ENCODE measurements at regions not wholly inside any gene's neighbourhood (a gene's known extent, or its start where the extent isn't known, plus 50 kb on each side); places are given as distances from the start of the nearest gene placed in this dataset.
"Not testable (repeated sequence)": the region's sequence is repeated elsewhere in the genome, so short reads cannot be mapped to it uniquely, and the experiment has no call there.

- DNase-seq (ENCODE audit: low spot score), result peak; percentile 17
These were observed 183.3 kb upstream of the PDE10A start for GRCh38 chr6:165846123-165846966.

- DNase-seq (ENCODE audit: low spot score), result no peak
These were observed 182.5 kb upstream of the PDE10A start for GRCh38 chr6:165845493-165845892.

DNA sequence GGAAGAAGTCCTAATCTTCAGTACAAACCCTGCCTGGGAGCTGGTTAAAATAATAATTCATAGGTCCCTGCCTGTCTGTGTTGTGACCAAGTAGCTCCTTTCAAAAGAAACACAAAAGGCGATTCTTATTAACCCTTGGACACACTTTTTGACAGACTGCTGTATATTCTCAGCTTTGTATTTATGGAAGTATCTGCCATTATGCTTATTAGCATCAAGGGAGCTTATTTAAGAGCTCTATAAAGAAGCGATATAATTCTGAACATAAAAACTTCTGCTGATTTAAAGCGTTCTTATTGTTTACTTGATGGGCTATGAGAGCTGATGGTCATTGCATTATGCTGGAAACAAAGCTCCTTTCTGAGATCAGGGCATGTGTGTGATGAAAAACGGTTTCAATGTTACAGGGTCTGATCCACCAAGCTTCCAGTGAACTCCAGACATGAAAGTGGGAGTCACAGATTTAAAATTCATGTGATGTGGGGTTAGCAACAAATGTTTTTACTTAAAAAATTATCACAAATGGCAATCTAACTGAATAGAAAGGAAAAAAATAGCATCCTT lies 181.8 kb upstream of the PDE10A start:
- no peak for DNase-seq (ENCODE audit: low spot score)

GRCh38 chr6:165844232-165844631 lies 181.2 kb upstream of the PDE10A start:
- no peak for DNase-seq (ENCODE audit: low spot score)

DNA sequence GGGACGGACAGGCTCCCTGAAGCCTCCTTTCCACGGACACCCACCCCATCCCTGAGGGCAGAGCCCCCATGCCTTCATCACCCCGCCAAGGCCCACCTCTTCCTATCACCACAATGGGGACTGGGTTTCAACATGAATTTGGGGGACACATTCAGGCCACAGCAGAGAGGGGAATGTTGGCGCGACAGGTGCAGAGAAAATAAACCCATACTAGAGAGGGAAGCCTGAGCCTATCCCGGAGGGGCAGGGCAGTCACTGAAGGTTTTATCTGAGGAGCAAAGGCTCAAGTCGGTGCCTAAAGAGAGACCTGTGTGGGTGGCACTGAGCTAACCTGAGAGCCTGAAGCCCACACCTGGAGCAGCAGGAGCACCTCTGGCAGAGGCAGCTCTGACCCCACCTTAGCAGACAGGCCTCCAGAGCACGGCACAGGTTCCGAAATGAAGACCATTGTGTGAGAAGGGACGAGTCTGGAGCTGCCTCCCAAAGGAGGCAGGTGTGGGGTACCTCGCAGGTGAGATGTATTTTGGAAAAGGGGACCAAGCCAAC lies 180.6 kb upstream of the PDE10A start:
- DNase-seq (ENCODE audit: low spot score), result no peak

DNA sequence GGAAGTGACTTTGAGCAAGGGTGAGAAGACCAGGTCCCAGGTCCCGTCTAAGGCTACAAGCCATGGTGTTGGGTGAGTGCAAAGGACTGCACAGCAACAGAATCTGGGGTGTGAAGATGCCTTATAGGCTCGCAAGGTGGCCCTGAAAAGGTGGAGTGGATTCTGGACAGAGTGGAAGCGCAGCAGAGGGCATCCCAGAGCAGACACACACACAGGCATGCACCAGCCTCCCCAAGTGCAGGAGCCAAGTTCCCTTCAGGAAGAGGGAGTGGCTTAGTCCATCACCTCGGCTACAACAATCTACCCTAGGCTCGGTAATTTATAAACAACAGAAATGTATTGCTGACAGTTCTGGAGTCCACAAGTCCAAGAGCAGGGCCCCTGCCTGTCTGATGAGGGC lies 180.1 kb upstream of the PDE10A start:
- no peak for DNase-seq (ENCODE audit: low spot score)

DNA sequence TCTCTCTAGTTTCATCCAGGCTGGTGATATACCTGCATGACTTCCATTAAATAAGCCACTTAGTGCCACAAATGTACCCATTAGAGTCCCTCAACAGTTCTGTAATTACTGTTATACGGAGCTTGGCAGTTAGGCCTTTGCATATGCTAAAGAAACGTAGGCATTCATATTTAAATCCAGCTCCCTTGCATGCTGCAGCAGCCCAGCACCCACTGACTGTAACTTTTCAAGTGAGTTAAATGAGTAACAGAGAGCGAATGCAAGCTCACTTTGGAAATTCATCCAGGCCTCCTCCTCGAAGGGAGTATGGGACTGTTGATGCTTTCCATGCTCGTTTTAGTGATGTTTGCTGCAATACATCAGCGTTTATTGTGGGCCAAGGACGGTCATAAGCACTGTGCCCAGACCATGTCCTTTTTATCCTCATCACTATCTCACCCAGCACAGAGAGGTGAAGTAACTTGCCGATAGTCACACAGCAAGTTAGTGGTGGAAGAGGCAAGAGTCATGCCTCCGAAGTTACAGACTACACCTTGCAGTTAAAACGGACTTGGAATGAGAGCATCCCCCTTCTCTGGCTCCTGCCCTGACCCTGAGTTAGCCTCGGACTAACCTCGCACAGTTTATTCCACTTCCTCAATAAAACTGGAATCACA lies 179.4 kb upstream of the PDE10A start:
- no peak for DNase-seq (ENCODE audit: low spot score)

DNA sequence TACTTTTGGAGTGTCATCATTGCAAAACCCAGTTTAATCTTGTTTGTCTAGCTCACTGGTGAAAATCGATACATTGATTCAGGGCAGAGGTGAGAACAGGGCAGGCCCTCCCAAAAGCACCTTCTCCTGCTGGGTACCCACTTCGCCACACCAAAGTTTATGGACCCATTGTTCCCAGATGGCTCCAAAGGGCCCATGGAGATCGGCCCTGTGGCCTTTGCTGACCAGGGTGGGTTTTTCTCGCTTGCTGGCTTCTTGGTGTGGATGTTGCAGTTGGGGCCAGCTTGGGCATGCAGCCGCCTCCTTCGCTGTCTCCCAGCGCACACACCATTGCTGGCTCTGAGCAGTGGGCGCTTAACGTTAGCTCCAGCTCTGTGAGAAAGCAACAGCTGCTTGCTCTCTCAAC lies 178.1 kb upstream of the PDE10A start:
- DNase-seq (ENCODE audit: low spot score), result no peak

- DNase-seq (ENCODE audit: low spot score), result no peak
These were observed 175.1 kb upstream of the PDE10A start for GRCh38 chr6:165837948-165838745.

DNA sequence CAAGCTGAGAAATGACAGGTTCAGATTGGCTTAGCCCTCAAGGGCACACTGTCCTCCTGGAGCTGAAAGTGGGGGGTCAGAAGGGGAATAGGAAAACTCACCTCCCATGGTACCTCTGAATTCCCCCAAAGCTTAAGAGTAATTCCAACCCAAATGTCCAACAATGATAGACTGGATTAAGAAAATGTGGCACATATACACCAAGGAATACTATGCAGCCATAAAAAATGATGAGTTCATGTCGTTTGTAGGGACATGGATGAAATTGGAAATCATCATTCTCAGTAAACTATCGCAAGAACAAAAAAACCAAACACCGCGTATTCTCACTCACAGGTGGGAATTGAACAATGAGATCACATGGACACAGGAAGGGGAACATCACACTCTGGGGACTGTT lies 173.6 kb upstream of the PDE10A start:
- not testable (repeated sequence) for DNase-seq (ENCODE audit: low spot score)

DNA sequence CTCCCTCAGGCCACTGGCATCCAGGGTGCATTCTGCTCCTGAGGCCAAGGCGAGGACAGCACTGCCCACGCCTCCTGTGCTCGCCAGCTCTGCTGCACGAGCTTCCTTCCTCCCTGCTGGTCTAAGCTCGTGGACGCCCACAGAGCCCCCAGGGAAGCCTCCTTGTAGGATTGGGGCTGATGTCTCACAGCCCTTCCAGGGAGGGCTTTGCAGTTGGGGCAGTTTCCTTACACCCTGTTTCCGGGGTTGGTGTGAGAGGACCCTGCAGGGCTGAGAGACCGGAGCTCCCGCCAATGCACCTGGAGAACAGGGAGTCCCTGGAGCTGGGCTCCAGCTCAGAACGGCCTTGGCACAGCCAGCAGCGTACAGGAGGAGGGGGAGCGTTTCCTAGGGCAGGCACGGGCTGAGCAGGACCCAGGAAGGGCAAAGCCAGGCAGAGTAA lies 172.4 kb upstream of the PDE10A start:
- no peak for DNase-seq (ENCODE audit: low spot score)

- DNase-seq (ENCODE audit: low spot score), result no peak
These were observed 171.7 kb upstream of the PDE10A start for GRCh38 chr6:165834613-165835259.

- DNase-seq (ENCODE audit: low spot score), result no peak
These were observed 170.3 kb upstream of the PDE10A start for GRCh38 chr6:165833355-165833754.

DNA sequence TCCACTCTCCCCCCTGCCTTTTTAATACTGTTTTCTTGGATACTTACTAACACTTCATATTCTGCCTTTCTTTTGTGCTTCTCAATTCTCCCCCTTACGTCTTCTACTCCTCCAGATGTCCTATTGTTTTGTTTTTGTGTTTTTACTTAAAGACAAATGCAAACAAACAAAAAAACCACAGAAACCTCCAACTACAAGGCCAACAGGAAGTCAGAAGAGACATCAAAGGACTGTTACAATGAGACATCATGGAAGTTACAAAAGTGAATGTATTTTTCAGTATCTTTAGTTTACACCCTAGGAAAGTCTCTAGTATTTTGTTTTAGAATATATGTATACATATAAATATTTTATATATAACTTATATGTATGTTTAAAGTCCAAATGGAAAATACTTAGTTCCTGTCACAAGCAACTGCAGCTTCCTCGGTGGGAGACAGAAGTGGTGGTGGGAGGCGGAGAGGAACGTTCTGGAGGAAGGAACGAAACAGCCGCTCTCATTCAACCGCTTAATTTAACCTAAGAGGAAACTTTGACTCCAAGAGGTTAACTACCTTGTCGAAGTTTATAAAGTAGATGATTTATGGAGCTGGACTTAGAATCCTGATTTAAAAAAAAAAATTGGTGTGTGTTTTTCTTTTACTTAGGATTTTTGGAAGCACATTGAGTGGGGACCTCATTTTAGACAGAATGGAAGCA lies 168.9 kb upstream of the PDE10A start:
- DNase-seq (ENCODE audit: low spot score), result no peak

GRCh38 chr6:165830761-165831160 lies 167.7 kb upstream of the PDE10A start:
- no peak for DNase-seq (ENCODE audit: low spot score)

DNA sequence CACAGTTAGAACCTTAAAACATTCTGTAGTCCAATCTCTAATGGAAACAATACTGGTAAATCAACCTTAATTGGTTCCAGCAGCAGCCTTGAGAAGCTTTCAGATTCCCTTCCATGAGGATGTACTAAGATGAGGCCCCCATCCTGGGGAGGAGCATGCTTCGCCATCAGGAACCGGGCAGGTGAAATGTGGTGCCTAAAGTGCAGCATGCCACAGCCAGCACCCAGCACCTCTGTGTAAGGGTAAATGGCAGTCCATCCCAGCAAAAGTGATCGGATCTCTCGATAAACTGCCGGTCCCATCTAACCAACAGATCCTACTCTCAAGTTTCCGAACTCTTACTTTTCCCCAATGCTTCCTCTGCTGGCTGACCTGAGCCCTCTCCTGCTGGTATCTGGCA lies 166.3 kb upstream of the PDE10A start:
- DNase-seq (ENCODE audit: low spot score), result no peak

GRCh38 chr6:165827190-165827518 lies 164.1 kb upstream of the PDE10A start:
- no peak for DNase-seq (ENCODE audit: low spot score)

GRCh38 chr6:165826487-165827189 lies 163.6 kb upstream of the PDE10A start:
- no peak for DNase-seq (ENCODE audit: low spot score)

DNA sequence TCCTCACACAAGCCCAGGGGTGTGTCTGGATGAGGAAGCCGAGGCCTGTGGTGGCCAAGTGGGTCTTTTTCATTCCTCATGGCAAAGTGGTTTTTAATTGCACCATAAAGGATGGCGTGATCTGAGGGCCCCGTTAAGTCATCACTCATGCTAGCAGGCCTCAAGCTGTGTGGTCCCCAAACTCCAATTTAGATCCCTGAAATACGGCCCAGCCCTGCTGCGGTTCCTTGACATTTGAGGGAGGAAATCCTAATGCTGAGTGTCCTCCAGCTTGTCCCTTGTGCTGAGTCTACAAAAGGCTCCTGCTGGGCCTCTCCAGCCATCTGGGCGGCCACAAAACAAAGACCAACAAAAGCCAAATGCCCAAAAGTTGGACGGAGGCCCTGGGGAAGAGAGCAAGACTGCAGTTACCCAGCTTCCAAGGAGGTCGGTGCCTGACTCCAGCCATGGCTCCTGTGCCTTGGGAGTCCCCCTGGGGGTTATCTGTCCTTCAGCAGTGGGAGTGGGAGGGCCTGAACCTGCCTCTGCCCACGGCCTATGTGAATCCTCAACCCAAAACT lies 162.3 kb upstream of the PDE10A start:
- DNase-seq (ENCODE audit: low spot score), result no peak

Data from AG08395 (cell line).